HL-60 (cell line): ENCODE measurements at regions not wholly inside any gene's neighbourhood (a gene's known extent, or its start where the extent isn't known, plus 50 kb on each side); places are given as distances from the start of the nearest gene placed in this dataset.

Experiments
- POLR2AphosphoS5 ChIP-seq: IDR thresholded peaks from 2 replicates; pipeline ENCODE4 v1.6.1; 2012; ENCODE audit warnings: low read depth
- SPI1 ChIP-seq: IDR thresholded peaks from 2 replicates; pipeline ENCODE4 v1.6.1; 2012; ENCODE audit warnings: low read depth, mild to moderate bottlenecking, borderline replicate concordance
- TF ChIP-seq, protein P1 (sequence below): IDR thresholded peaks from one replicate; pipeline ENCODE4 v1.5.1; 2011; ENCODE audit warnings: low read length, control low read depth, inconsistent platforms; ENCODE audit not compliant: insufficient read depth

- TF ChIP-seq, protein P1, sequence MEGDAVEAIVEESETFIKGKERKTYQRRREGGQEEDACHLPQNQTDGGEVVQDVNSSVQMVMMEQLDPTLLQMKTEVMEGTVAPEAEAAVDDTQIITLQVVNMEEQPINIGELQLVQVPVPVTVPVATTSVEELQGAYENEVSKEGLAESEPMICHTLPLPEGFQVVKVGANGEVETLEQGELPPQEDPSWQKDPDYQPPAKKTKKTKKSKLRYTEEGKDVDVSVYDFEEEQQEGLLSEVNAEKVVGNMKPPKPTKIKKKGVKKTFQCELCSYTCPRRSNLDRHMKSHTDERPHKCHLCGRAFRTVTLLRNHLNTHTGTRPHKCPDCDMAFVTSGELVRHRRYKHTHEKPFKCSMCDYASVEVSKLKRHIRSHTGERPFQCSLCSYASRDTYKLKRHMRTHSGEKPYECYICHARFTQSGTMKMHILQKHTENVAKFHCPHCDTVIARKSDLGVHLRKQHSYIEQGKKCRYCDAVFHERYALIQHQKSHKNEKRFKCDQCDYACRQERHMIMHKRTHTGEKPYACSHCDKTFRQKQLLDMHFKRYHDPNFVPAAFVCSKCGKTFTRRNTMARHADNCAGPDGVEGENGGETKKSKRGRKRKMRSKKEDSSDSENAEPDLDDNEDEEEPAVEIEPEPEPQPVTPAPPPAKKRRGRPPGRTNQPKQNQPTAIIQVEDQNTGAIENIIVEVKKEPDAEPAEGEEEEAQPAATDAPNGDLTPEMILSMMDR: no peak
- TF ChIP-seq POLR2AphosphoS5 (no peak), SPI1 (no peak)
Observed at GRCh38 chr13:52903320-52903719, 54.9 kb upstream of the PCDH8 start.
